ENCODE measurements at regions not wholly inside any gene's neighbourhood (a gene's known extent, or its start where the extent isn't known, plus 50 kb on each side); places are given as distances from the start of the nearest gene placed in this dataset.

GRCh38 chr6:21780141-21780540, 186.6 kb downstream of the SOX4 start:
- Histone ChIP-seq H3K27ac (ENCODE audit: low read depth, low read length) (no peak overlapping the region), H3K36me3 (ENCODE audit: insufficient read depth, low read length) (no peaks in the 10 kb centered on the region), H4K20me1 (ENCODE audit: insufficient read depth, low read length) (no peaks in the 10 kb centered on the region), H3K4me3 (ENCODE audit: insufficient read depth, low read depth, low read length) (no peak overlapping the region), H3K79me2 (ENCODE audit: insufficient read depth, low read length) (peaks cover 7% of the 10 kb centered on the region), H3K4me2 (ENCODE audit: low read length) (no peak overlapping the region), H3K9me3 (ENCODE audit: insufficient read depth, low read depth, low read length) (no peaks in the 10 kb centered on the region), H2AFZ (ENCODE audit: low read depth, low read length) (no peak overlapping the region), H3K4me1 (ENCODE audit: insufficient read depth, low read length) (peaks cover 4% of the 10 kb centered on the region), H3K9ac (ENCODE audit: low read length) (no peak overlapping the region), H3K27me3 (ENCODE audit: insufficient read depth, low read length) (no peaks in the 10 kb centered on the region)
- no peak for DNase-seq (ENCODE audit: low read depth)
- FAIRE-seq: no peak
- Mint-ChIP-seq H3K9me3 (ENCODE audit: unreplicated experiment) (no peaks in the 10 kb centered on the region), H3K4me1 (ENCODE audit: low read depth, unreplicated experiment) (peaks cover 7% of the 10 kb centered on the region), H3K27ac (ENCODE audit: unreplicated experiment) (no peak overlapping the region), H3K4me3 (ENCODE audit: unreplicated experiment) (no peak overlapping the region), H3K27me3 (ENCODE audit: low read depth, unreplicated experiment) (no peaks in the 10 kb centered on the region), H3K36me3 (ENCODE audit: low read depth, unreplicated experiment) (peaks cover 9% of the 10 kb centered on the region)
- TF ChIP-seq EZH2 (IDR thresholded peaks at IDR 0.05; ENCODE audit: insufficient read depth, low read length): no peak
- no peak for TF ChIP-seq CTCF (IDR thresholded peaks at IDR 0.05; ENCODE audit: insufficient read depth, low read depth, low read length)

- H3K4me3 Mint-ChIP-seq (ENCODE audit: unreplicated experiment): no peak overlapping the region
- Histone ChIP-seq H2AFZ (ENCODE audit: low read depth, low read length) (no peak overlapping the region), H3K9me3 (ENCODE audit: insufficient read depth, low read depth, low read length) (no peaks in the 10 kb centered on the region), H3K36me3 (ENCODE audit: insufficient read depth, low read length) (no peaks in the 10 kb centered on the region), H3K4me3 (ENCODE audit: insufficient read depth, low read depth, low read length) (no peak overlapping the region), H3K4me1 (ENCODE audit: insufficient read depth, low read length) (peaks cover 4% of the 10 kb centered on the region), H3K27ac (ENCODE audit: low read depth, low read length) (no peak overlapping the region), H3K9ac (ENCODE audit: low read length) (no peak overlapping the region), H3K79me2 (ENCODE audit: insufficient read depth, low read length) (peaks cover 7% of the 10 kb centered on the region), H3K27me3 (ENCODE audit: insufficient read depth, low read length) (no peaks in the 10 kb centered on the region), H3K4me2 (ENCODE audit: low read length) (no peak overlapping the region), H4K20me1 (ENCODE audit: insufficient read depth, low read length) (no peaks in the 10 kb centered on the region)
- no peak for FAIRE-seq
- TF ChIP-seq EZH2 (IDR thresholded peaks at IDR 0.05; ENCODE audit: insufficient read depth, low read length): no peak
- no peak for TF ChIP-seq CTCF (IDR thresholded peaks at IDR 0.05; ENCODE audit: insufficient read depth, low read depth, low read length)
- DNase-seq (ENCODE audit: low read depth): no peak
- H3K27ac Mint-ChIP-seq (ENCODE audit: unreplicated experiment): no peak overlapping the region
- no peaks in the 10 kb centered on the region for H3K27me3 Mint-ChIP-seq (ENCODE audit: low read depth, unreplicated experiment)
- no peaks in the 10 kb centered on the region for H3K9me3 Mint-ChIP-seq (ENCODE audit: unreplicated experiment)
- peaks cover 9% of the 10 kb centered on the region for H3K36me3 Mint-ChIP-seq (ENCODE audit: low read depth, unreplicated experiment)
- peaks cover 7% of the 10 kb centered on the region for H3K4me1 Mint-ChIP-seq (ENCODE audit: low read depth, unreplicated experiment)
These were observed 187.1 kb downstream of the SOX4 start for GRCh38 chr6:21780679-21781078.

DNA sequence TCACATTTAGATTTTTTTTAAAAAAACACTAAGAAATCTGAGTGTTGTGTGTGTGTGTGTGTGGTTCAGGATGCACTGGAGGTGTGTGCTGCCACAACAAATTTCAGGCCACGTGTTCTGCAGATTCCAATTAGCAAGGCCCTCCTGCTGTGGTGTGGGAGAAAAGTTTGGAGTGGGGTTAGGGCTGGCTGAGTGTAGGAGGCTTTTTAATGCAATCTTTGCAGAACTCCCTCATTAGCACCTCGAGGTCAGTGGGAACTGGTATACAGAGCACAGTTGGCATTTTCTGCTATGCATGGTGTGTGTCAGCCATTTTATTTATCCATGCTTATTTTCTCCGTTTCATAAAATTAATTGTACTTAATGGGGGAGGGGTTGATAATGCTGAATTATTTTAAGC, 187.6 kb downstream of the SOX4 start:
- Histone ChIP-seq H2AFZ (ENCODE audit: low read depth, low read length) (no peak overlapping the region), H3K9ac (ENCODE audit: low read length) (no peak overlapping the region), H3K4me3 (ENCODE audit: insufficient read depth, low read depth, low read length) (no peak overlapping the region), H3K4me2 (ENCODE audit: low read length) (no peak overlapping the region), H3K79me2 (ENCODE audit: insufficient read depth, low read length) (peaks cover 3% of the 10 kb centered on the region), H4K20me1 (ENCODE audit: insufficient read depth, low read length) (no peaks in the 10 kb centered on the region), H3K27ac (ENCODE audit: low read depth, low read length) (no peak overlapping the region), H3K27me3 (ENCODE audit: insufficient read depth, low read length) (no peaks in the 10 kb centered on the region), H3K4me1 (ENCODE audit: insufficient read depth, low read length) (peaks cover 4% of the 10 kb centered on the region), H3K9me3 (ENCODE audit: insufficient read depth, low read depth, low read length) (no peaks in the 10 kb centered on the region), H3K36me3 (ENCODE audit: insufficient read depth, low read length) (no peaks in the 10 kb centered on the region)
- DNase-seq (ENCODE audit: low read depth): no peak
- Mint-ChIP-seq H3K36me3 (ENCODE audit: low read depth, unreplicated experiment) (peaks cover 9% of the 10 kb centered on the region), H3K27ac (ENCODE audit: unreplicated experiment) (no peak overlapping the region), H3K27me3 (ENCODE audit: low read depth, unreplicated experiment) (no peaks in the 10 kb centered on the region), H3K9me3 (ENCODE audit: unreplicated experiment) (no peaks in the 10 kb centered on the region), H3K4me3 (ENCODE audit: unreplicated experiment) (no peak overlapping the region), H3K4me1 (ENCODE audit: low read depth, unreplicated experiment) (peaks cover 7% of the 10 kb centered on the region)
- no peak for FAIRE-seq
- TF ChIP-seq EZH2 (IDR thresholded peaks at IDR 0.05; ENCODE audit: insufficient read depth, low read length) (no peak), CTCF (IDR thresholded peaks at IDR 0.05; ENCODE audit: insufficient read depth, low read depth, low read length) (no peak)
